ENCODE measurements at regions not wholly inside any gene's neighbourhood (a gene's known extent, or its start where the extent isn't known, plus 50 kb on each side); places are given as distances from the start of the nearest gene placed in this dataset.
A peak's percentile ranks its signal among the peaks of the same experiment; 100 is the strongest.
"Not testable (repeated sequence)": the region's sequence is repeated elsewhere in the genome, so short reads cannot be mapped to it uniquely, and the experiment has no call there.

- no peak for DNase-seq
- H3K36me3 ChIP-seq (replicated peaks; ENCODE audit: control insufficient read depth, insufficient read depth, low read length) = no peaks in the 10 kb centered on the region
- no peaks in the 10 kb centered on the region for H3K27me3 ChIP-seq (ENCODE audit: control insufficient read depth, insufficient read depth, low read length)
- H3K4me3 ChIP-seq (ENCODE audit: insufficient read depth, low read depth, low read length) = no peak overlapping the region
Measured at GRCh38 chrX:34365471-34365870, 233.4 kb upstream of the FAM47A start.

GRCh38 chrX:34350561-34351335 is 218.6 kb upstream of the FAM47A start:
- DNase-seq = no peak
- Histone ChIP-seq H3K27me3 (ENCODE audit: control insufficient read depth, insufficient read depth, low read length) (no peaks in the 10 kb centered on the region), H3K4me3 (ENCODE audit: insufficient read depth, low read depth, low read length) (no peak overlapping the region), H3K36me3 (replicated peaks; ENCODE audit: control insufficient read depth, insufficient read depth, low read length) (no peaks in the 10 kb centered on the region)

GRCh38 chrX:34343001-34343400 is 210.9 kb upstream of the FAM47A start:
- no peak for DNase-seq

GRCh38 chrX:34341814-34342213 is 209.7 kb upstream of the FAM47A start:
- Histone ChIP-seq H3K4me3 (ENCODE audit: insufficient read depth, low read depth, low read length) (no peak overlapping the region), H3K36me3 (replicated peaks; ENCODE audit: control insufficient read depth, insufficient read depth, low read length) (no peaks in the 10 kb centered on the region), H3K27me3 (ENCODE audit: control insufficient read depth, insufficient read depth, low read length) (no peaks in the 10 kb centered on the region)
- DNase-seq = no peak

More at GRCh38 chrX:34343001-34343400, 210.9 kb upstream of the FAM47A start:
- no peaks in the 10 kb centered on the region for H3K36me3 ChIP-seq (replicated peaks; ENCODE audit: control insufficient read depth, insufficient read depth, low read length)
- no peaks in the 10 kb centered on the region for H3K27me3 ChIP-seq (ENCODE audit: control insufficient read depth, insufficient read depth, low read length)
- no peak overlapping the region for H3K4me3 ChIP-seq (ENCODE audit: insufficient read depth, low read depth, low read length)

GRCh38 chrX:34341258-34341657 is 209.1 kb upstream of the FAM47A start:
- no peaks in the 10 kb centered on the region for H3K36me3 ChIP-seq (replicated peaks; ENCODE audit: control insufficient read depth, insufficient read depth, low read length)
- peak; percentile 7 for DNase-seq
- H3K4me3 ChIP-seq (ENCODE audit: insufficient read depth, low read depth, low read length) = no peak overlapping the region
- H3K27me3 ChIP-seq (ENCODE audit: control insufficient read depth, insufficient read depth, low read length) = no peaks in the 10 kb centered on the region

GRCh38 chrX:34338046-34338445 is 205.9 kb upstream of the FAM47A start:
- no peak overlapping the region for H3K4me3 ChIP-seq (ENCODE audit: insufficient read depth, low read depth, low read length)
- no peaks in the 10 kb centered on the region for H3K27me3 ChIP-seq (ENCODE audit: control insufficient read depth, insufficient read depth, low read length)
- DNase-seq = no peak

GRCh38 chrX:34335376-34335775 is 203.3 kb upstream of the FAM47A start:
- not testable (repeated sequence) for H3K36me3 ChIP-seq (replicated peaks; ENCODE audit: control insufficient read depth, insufficient read depth, low read length); H3K4me3 ChIP-seq (ENCODE audit: insufficient read depth, low read depth, low read length); DNase-seq; H3K27me3 ChIP-seq (ENCODE audit: control insufficient read depth, insufficient read depth, low read length)

More at GRCh38 chrX:34338046-34338445, 205.9 kb upstream of the FAM47A start:
- H3K36me3 ChIP-seq (replicated peaks; ENCODE audit: control insufficient read depth, insufficient read depth, low read length) = no peaks in the 10 kb centered on the region

- H3K27me3 ChIP-seq (ENCODE audit: control insufficient read depth, insufficient read depth, low read length) = no peaks in the 10 kb centered on the region
- no peak overlapping the region for H3K4me3 ChIP-seq (ENCODE audit: insufficient read depth, low read depth, low read length)
- H3K36me3 ChIP-seq (replicated peaks; ENCODE audit: control insufficient read depth, insufficient read depth, low read length) = no peaks in the 10 kb centered on the region
- peak; percentile 6 for DNase-seq
Measured at GRCh38 chrX:34332334-34332733, 200.2 kb upstream of the FAM47A start.

- Histone ChIP-seq H3K27me3 (ENCODE audit: control insufficient read depth, insufficient read depth, low read length) (no peaks in the 10 kb centered on the region), H3K4me3 (ENCODE audit: insufficient read depth, low read depth, low read length) (no peak overlapping the region), H3K36me3 (replicated peaks; ENCODE audit: control insufficient read depth, insufficient read depth, low read length) (no peaks in the 10 kb centered on the region)
- DNase-seq = no peak
Measured at GRCh38 chrX:34325460-34325859, 193.3 kb upstream of the FAM47A start.

GRCh38 chrX:34320424-34320823 is 188.3 kb upstream of the FAM47A start:
- not testable (repeated sequence) for H3K27me3 ChIP-seq (ENCODE audit: control insufficient read depth, insufficient read depth, low read length); H3K4me3 ChIP-seq (ENCODE audit: insufficient read depth, low read depth, low read length); DNase-seq; H3K36me3 ChIP-seq (replicated peaks; ENCODE audit: control insufficient read depth, insufficient read depth, low read length)

GRCh38 chrX:34300871-34301270 is 168.8 kb upstream of the FAM47A start:
- DNase-seq = peak; percentile 17
- no peaks in the 10 kb centered on the region for H3K36me3 ChIP-seq (replicated peaks; ENCODE audit: control insufficient read depth, insufficient read depth, low read length)
- H3K27me3 ChIP-seq (ENCODE audit: control insufficient read depth, insufficient read depth, low read length) = peaks cover 10% of the 10 kb centered on the region; the same call in 1 of the 2 replicates
- H3K4me3 ChIP-seq (ENCODE audit: insufficient read depth, low read depth, low read length) = no peak overlapping the region

GRCh38 chrX:34299451-34299967 is 167.4 kb upstream of the FAM47A start:
- peaks cover 10% of the 10 kb centered on the region; the same call in 1 of the 2 replicates for H3K27me3 ChIP-seq (ENCODE audit: control insufficient read depth, insufficient read depth, low read length)
- H3K36me3 ChIP-seq (replicated peaks; ENCODE audit: control insufficient read depth, insufficient read depth, low read length) = no peaks in the 10 kb centered on the region
- no peak overlapping the region for H3K4me3 ChIP-seq (ENCODE audit: insufficient read depth, low read depth, low read length)
- DNase-seq = no peak

- no peaks in the 10 kb centered on the region for H3K36me3 ChIP-seq (replicated peaks; ENCODE audit: control insufficient read depth, insufficient read depth, low read length)
- H3K27me3 ChIP-seq (ENCODE audit: control insufficient read depth, insufficient read depth, low read length) = peaks cover 10% of the 10 kb centered on the region; the same call in 1 of the 2 replicates
- H3K4me3 ChIP-seq (ENCODE audit: insufficient read depth, low read depth, low read length) = no peak overlapping the region
- DNase-seq = no peak
Measured at GRCh38 chrX:34294665-34295064, 162.6 kb upstream of the FAM47A start.

- DNase-seq = no peak
- H3K4me3 ChIP-seq (ENCODE audit: insufficient read depth, low read depth, low read length) = no peak overlapping the region
- H3K36me3 ChIP-seq (replicated peaks; ENCODE audit: control insufficient read depth, insufficient read depth, low read length) = no peaks in the 10 kb centered on the region
- no peaks in the 10 kb centered on the region for H3K27me3 ChIP-seq (ENCODE audit: control insufficient read depth, insufficient read depth, low read length)
Measured at GRCh38 chrX:34288782-34289181, 156.7 kb upstream of the FAM47A start.

GRCh38 chrX:34279866-34280560 is 147.9 kb upstream of the FAM47A start:
- Histone ChIP-seq H3K27me3 (ENCODE audit: control insufficient read depth, insufficient read depth, low read length) (no peaks in the 10 kb centered on the region), H3K36me3 (replicated peaks; ENCODE audit: control insufficient read depth, insufficient read depth, low read length) (no peaks in the 10 kb centered on the region), H3K4me3 (ENCODE audit: insufficient read depth, low read depth, low read length) (no peak overlapping the region)
- DNase-seq = no peak
